B cell (primary cell): ENCODE measurements at regions not wholly inside any gene's neighbourhood (a gene's known extent, or its start where the extent isn't known, plus 50 kb on each side); places are given as distances from the start of the nearest gene placed in this dataset.

Experiments used
- ATAC-seq: fragments of 200-7000 bp; cut with Tn5 transposase; one replicate; pipeline ENCODE4 v1.10.0; 2021; ENCODE audit warnings: low read depth, mild to moderate bottlenecking, moderate number of reproducible peaks, moderate library complexity
- CTCF ChIA-PET: fragments of 350-600 bp; sonication (Branson Sonifier 250); formaldehyde crosslinking; loops from one replicate; lab custom pipeline; 2021; ENCODE audit warnings: antibody characterized with exemption, inconsistent platforms; lab: Charles Lee
- POLR2A ChIA-PET: fragments of 350-600 bp; sonication (Branson Sonifier 250); formaldehyde crosslinking; loops from one replicate; lab custom pipeline; 2021; ENCODE audit warnings: antibody characterized with exemption; lab: Charles Lee
- DNase-seq: peaks from one replicate; pipeline ENCODE4 v3.0.0; 2013
- H2AFZ ChIP-seq: 2 replicates; pipeline ENCODE4 v1.6.1; 2012; ENCODE audit warnings: mild to moderate bottlenecking, low read depth, low read length; ENCODE audit not compliant: insufficient read depth, poor library complexity, severe bottlenecking
- H3K27ac ChIP-seq, 2 donors: 1 replicate in 1 of 2; 2 replicates in 1 of 2; pipeline ENCODE4 v1.5.1; 2012 to 2013; ENCODE audit warnings: low read length in 2 of 2, mild to moderate bottlenecking in 2 of 2, moderate library complexity in 1 of 2
- H3K27me3 ChIP-seq, 4 experiments: fragments of 200-600 bp in 1 of 4; sonication (generic) in 1 of 4; replicated peaks in 1 of 4; 1 replicate in 2 of 4; 2 replicates in 2 of 4; pipeline versions ENCODE4 v1.6.1 to v1.7.0; 2013 to 2016; ENCODE audit warnings: low read length in 3 of 4, mild to moderate bottlenecking in 2 of 4, mixed read lengths in 1 of 4, moderate library complexity in 1 of 4; ENCODE audit not compliant: insufficient read depth in 4 of 4, control insufficient read depth in 3 of 4; ENCODE audit errors: control extremely low read depth in 1 of 4
- H3K36me3 ChIP-seq, 2 experiments: replicated peaks in 1 of 2; 1 replicate in 1 of 2; 2 replicates in 1 of 2; pipeline versions ENCODE4 v1.6.1 to v1.7.1; 2013; ENCODE audit warnings: low read length in 1 of 2; ENCODE audit not compliant: insufficient read depth in 2 of 2, control insufficient read depth in 1 of 2; ENCODE audit errors: control extremely low read depth in 1 of 2, extremely low read depth in 1 of 2
- H3K4me1 ChIP-seq, 2 donors: fragments of 200-600 bp in 1 of 2; sonication (generic) in 1 of 2; 1 replicate in 1 of 2; 2 replicates in 1 of 2; pipeline versions ENCODE4 v1.5.1 to v1.6.1; 2013 to 2017; ENCODE audit warnings: low read length in 2 of 2; ENCODE audit not compliant: control insufficient read depth in 2 of 2, insufficient read depth in 2 of 2
- H3K4me2 ChIP-seq: replicated peaks from 2 replicates; pipeline ENCODE3; 2012; ENCODE audit warnings: mild to moderate bottlenecking, low read depth, low read length; ENCODE audit not compliant: poor library complexity, severe bottlenecking
- H3K4me3 ChIP-seq, 5 experiments: fragments of 200-600 bp in 1 of 5; sonication (generic) in 1 of 5; 1 replicate in 3 of 5; 2 replicates in 2 of 5; pipeline versions ENCODE4 v1.5.1 to v1.7.0; 2011 to 2016; ENCODE audit warnings: low read length in 4 of 5, mild to moderate bottlenecking in 4 of 5, low read depth in 2 of 5, control low read depth in 1 of 5, moderate library complexity in 1 of 5; ENCODE audit not compliant: insufficient read depth in 1 of 5; ENCODE audit errors: control extremely low read depth in 1 of 5, extremely low read depth in 1 of 5
- H3K79me2 ChIP-seq: fragments of 200-600 bp; sonication (generic); one replicate; pipeline ENCODE4 v1.6.0; 2016; ENCODE audit warnings: low read length; ENCODE audit not compliant: control insufficient read depth, insufficient read depth
- H3K9ac ChIP-seq: fragments of 200-600 bp; sonication (generic); 2 replicates; pipeline ENCODE4 v1.6.1; 2017; ENCODE audit warnings: mild to moderate bottlenecking, low read length, moderate library complexity
- H3K9me3 ChIP-seq, 3 donors: one replicate each; pipeline versions ENCODE4 v1.6.1 to v1.7.1; 2013; ENCODE audit warnings: low read length in 2 of 3; ENCODE audit not compliant: control insufficient read depth in 2 of 3, insufficient read depth in 1 of 3; ENCODE audit errors: control extremely low read depth in 1 of 3
- H4K20me1 ChIP-seq: 2 replicates; pipeline ENCODE4 v1.6.0; 2012; ENCODE audit warnings: mild to moderate bottlenecking, low read length; ENCODE audit not compliant: insufficient read depth, control insufficient read depth, poor library complexity, severe bottlenecking
- H3K27ac Mint-ChIP-seq: one replicate; pipeline ENCODE4 v1.8.0; 2021; ENCODE audit warnings: mixed read lengths
- H3K27me3 Mint-ChIP-seq: one replicate; pipeline ENCODE4 v1.8.0; 2021; ENCODE audit warnings: mixed read lengths
- H3K4me1 Mint-ChIP-seq: one replicate; pipeline ENCODE4 v1.8.0; 2021; ENCODE audit warnings: mixed read lengths
- H3K4me3 Mint-ChIP-seq: one replicate; pipeline ENCODE4 v1.8.0; 2021; ENCODE audit warnings: mixed read lengths
- H3K9me3 Mint-ChIP-seq: one replicate; pipeline ENCODE4 v1.8.0; 2022; ENCODE audit warnings: mixed read lengths; ENCODE audit not compliant: insufficient read depth
- EZH2 ChIP-seq: IDR thresholded peaks from 2 replicates; pipeline ENCODE4 v1.6.1; 2012; ENCODE audit warnings: borderline replicate concordance, low read depth, mild to moderate bottlenecking, moderate library complexity, low read length; ENCODE audit not compliant: insufficient read depth, poor library complexity, severe bottlenecking
- WGBS: methylation state at CpG from one replicate; pipeline ENCODE4 v1.1.5; 2013; ENCODE audit warnings: missing lambda C conversion rate; ENCODE audit not compliant: insufficient coverage; 5-methylcytosine and 5-hydroxymethylcytosine counted together
- intact Hi-C: fragments of 100-400 bp; cut with micrococcal nuclease; formaldehyde crosslinking; loops from one replicate; pipeline ENCODE4 v1.10.0; 2022
- TF ChIP-seq, protein P1 (sequence below): fragments of 200-600 bp; IDR thresholded peaks from one replicate; pipeline ENCODE4 v1.8.0; 2022; ENCODE audit warnings: antibody characterized with exemption, mild to moderate bottlenecking

GRCh38 chr3:144482876-144483275 is 511.3 kb downstream of the DIPK2A start:
- no peaks in the 10 kb centered on the region for H4K20me1 ChIP-seq
- intact Hi-C loops = no loop called here
- no peaks in the 10 kb centered on the region for H3K9me3 ChIP-seq
- H3K4me2 ChIP-seq = no peak overlapping the region
- H3K27ac ChIP-seq = no peak overlapping the region
- Mint-ChIP-seq H3K27me3 (no peaks in the 10 kb centered on the region), H3K9me3 (no peaks in the 10 kb centered on the region), H3K27ac (no peak overlapping the region), H3K4me1 (no peaks in the 10 kb centered on the region), H3K4me3 (no peak overlapping the region)
- no peaks in the 10 kb centered on the region for H3K79me2 ChIP-seq
- no peak overlapping the region for H3K4me3 ChIP-seq
- DNase-seq (no peak), ATAC-seq (no peak)
- H3K36me3 ChIP-seq = no peaks in the 10 kb centered on the region
- no peak for TF ChIP-seq EZH2
- TF ChIP-seq, protein P1, sequence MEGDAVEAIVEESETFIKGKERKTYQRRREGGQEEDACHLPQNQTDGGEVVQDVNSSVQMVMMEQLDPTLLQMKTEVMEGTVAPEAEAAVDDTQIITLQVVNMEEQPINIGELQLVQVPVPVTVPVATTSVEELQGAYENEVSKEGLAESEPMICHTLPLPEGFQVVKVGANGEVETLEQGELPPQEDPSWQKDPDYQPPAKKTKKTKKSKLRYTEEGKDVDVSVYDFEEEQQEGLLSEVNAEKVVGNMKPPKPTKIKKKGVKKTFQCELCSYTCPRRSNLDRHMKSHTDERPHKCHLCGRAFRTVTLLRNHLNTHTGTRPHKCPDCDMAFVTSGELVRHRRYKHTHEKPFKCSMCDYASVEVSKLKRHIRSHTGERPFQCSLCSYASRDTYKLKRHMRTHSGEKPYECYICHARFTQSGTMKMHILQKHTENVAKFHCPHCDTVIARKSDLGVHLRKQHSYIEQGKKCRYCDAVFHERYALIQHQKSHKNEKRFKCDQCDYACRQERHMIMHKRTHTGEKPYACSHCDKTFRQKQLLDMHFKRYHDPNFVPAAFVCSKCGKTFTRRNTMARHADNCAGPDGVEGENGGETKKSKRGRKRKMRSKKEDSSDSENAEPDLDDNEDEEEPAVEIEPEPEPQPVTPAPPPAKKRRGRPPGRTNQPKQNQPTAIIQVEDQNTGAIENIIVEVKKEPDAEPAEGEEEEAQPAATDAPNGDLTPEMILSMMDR = no peak
- WGBS = 44% methylated on average over 1 of the region's 2 CpGs
- no peak overlapping the region for H2AFZ ChIP-seq
- H3K9ac ChIP-seq = no peak overlapping the region
- ChIA-PET POLR2A (no interaction called here), CTCF (no interaction called here)
- H3K4me1 ChIP-seq = no peaks in the 10 kb centered on the region
- H3K27me3 ChIP-seq = no peaks in the 10 kb centered on the region

GRCh38 chr3:144487011-144487410 is 515.4 kb downstream of the DIPK2A start:
- H3K4me1 Mint-ChIP-seq = no peaks in the 10 kb centered on the region
- intact Hi-C loops = no loop called here

More at GRCh38 chr3:144487011-144487410, 515.4 kb downstream of the DIPK2A start:
- Histone ChIP-seq H3K9me3 (no peaks in the 10 kb centered on the region), H3K27me3 (no peaks in the 10 kb centered on the region), H2AFZ (no peak overlapping the region), H3K4me1 (no peaks in the 10 kb centered on the region), H3K79me2 (no peaks in the 10 kb centered on the region), H3K9ac (no peak overlapping the region), H4K20me1 (no peaks in the 10 kb centered on the region), H3K36me3 (no peaks in the 10 kb centered on the region), H3K4me2 (no peak overlapping the region), H3K27ac (no peak overlapping the region), H3K4me3 (no peak overlapping the region)
- ChIA-PET POLR2A (no interaction called here), CTCF (no interaction called here)
- no peak for TF ChIP-seq EZH2
- TF ChIP-seq, protein P1 = no peak
- no peak overlapping the region for H3K27ac Mint-ChIP-seq
- H3K4me3 Mint-ChIP-seq = no peak overlapping the region
- H3K9me3 Mint-ChIP-seq = no peaks in the 10 kb centered on the region
- ATAC-seq = no peak
- no peak for DNase-seq
- peaks cover 4% of the 10 kb centered on the region for H3K27me3 Mint-ChIP-seq
